Colonic mucosa (tissue), 4 donors: ENCODE measurements at regions not wholly inside any gene's neighbourhood (a gene's known extent, or its start where the extent isn't known, plus 50 kb on each side); places are given as distances from the start of the nearest gene placed in this dataset.

ENCODE experiments used
- DNase-seq: peaks from one replicate; pipeline ENCODE4 v3.0.0-alpha.2; 2020
- H3K27ac ChIP-seq: fragments of 200-600 bp; one replicate; pipeline ENCODE4 v1.8.0; 2021
- H3K27me3 ChIP-seq: fragments of 200-600 bp; one replicate; pipeline ENCODE4 v1.8.0; 2021
- H3K36me3 ChIP-seq: fragments of 200-600 bp; one replicate; pipeline ENCODE4 v1.8.0; 2021
- H3K4me1 ChIP-seq: fragments of 200-600 bp; one replicate; pipeline ENCODE4 v1.8.0; 2021; ENCODE audit warnings: mild to moderate bottlenecking
- H3K4me3 ChIP-seq: fragments of 200-600 bp; one replicate; pipeline ENCODE4 v1.8.0; 2021
- H3K9ac ChIP-seq, 2 donors: one replicate each; pipeline ENCODE4 v1.7.0; 2013; ENCODE audit warnings: control low read depth in 2 of 2, low read depth in 2 of 2, low read length in 2 of 2
- H3K9me3 ChIP-seq: fragments of 200-600 bp; one replicate; pipeline ENCODE4 v1.8.0; 2021
- intact Hi-C: fragments of 100-400 bp; cut with DNase I; formaldehyde crosslinking; loops from one replicate; pipeline ENCODE4 v1.14.1; 2022
- TF ChIP-seq, protein P1 (sequence below): fragments of 200-600 bp; IDR thresholded peaks from one replicate; pipeline ENCODE4 v1.8.0; 2022; ENCODE audit warnings: antibody characterized with exemption, mild to moderate bottlenecking
- donor health status: healthy.
- donor health status: DM: no; HTN: no; CAD: no.
- donor health status: DM: no; HTN: no; CAD: no.

- no peaks in the 10 kb centered on the region for H3K36me3 ChIP-seq
- H3K9me3 ChIP-seq: no peaks in the 10 kb centered on the region
- no peak overlapping the region for H3K9ac ChIP-seq
- H3K4me1 ChIP-seq: no peaks in the 10 kb centered on the region
- intact Hi-C loops: no loop called here
- TF ChIP-seq, protein P1, sequence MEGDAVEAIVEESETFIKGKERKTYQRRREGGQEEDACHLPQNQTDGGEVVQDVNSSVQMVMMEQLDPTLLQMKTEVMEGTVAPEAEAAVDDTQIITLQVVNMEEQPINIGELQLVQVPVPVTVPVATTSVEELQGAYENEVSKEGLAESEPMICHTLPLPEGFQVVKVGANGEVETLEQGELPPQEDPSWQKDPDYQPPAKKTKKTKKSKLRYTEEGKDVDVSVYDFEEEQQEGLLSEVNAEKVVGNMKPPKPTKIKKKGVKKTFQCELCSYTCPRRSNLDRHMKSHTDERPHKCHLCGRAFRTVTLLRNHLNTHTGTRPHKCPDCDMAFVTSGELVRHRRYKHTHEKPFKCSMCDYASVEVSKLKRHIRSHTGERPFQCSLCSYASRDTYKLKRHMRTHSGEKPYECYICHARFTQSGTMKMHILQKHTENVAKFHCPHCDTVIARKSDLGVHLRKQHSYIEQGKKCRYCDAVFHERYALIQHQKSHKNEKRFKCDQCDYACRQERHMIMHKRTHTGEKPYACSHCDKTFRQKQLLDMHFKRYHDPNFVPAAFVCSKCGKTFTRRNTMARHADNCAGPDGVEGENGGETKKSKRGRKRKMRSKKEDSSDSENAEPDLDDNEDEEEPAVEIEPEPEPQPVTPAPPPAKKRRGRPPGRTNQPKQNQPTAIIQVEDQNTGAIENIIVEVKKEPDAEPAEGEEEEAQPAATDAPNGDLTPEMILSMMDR: no peak
- H3K27me3 ChIP-seq: no peaks in the 10 kb centered on the region
- no peak for DNase-seq
- no peak overlapping the region for H3K27ac ChIP-seq
- no peak overlapping the region for H3K4me3 ChIP-seq
Observed at GRCh38 chr2:611519-611918, 65.7 kb downstream of the TMEM18 start.

GRCh38 chr2:610491-610890, 66.7 kb downstream of the TMEM18 start:
- Histone ChIP-seq H3K27ac (no peak overlapping the region), H3K27me3 (no peaks in the 10 kb centered on the region), H3K36me3 (no peaks in the 10 kb centered on the region), H3K9me3 (no peaks in the 10 kb centered on the region), H3K9ac (no peak overlapping the region), H3K4me1 (no peaks in the 10 kb centered on the region), H3K4me3 (no peak overlapping the region)
- intact Hi-C loops: no loop called here
- TF ChIP-seq, protein P1: no peak
- DNase-seq: no peak

- Histone ChIP-seq H3K27me3 (no peaks in the 10 kb centered on the region), H3K36me3 (no peaks in the 10 kb centered on the region), H3K4me1 (no peaks in the 10 kb centered on the region), H3K4me3 (no peak overlapping the region), H3K9ac (no peak overlapping the region), H3K9me3 (no peaks in the 10 kb centered on the region), H3K27ac (no peak overlapping the region)
- TF ChIP-seq, protein P1: no peak
- no peak for DNase-seq
- intact Hi-C loops: no loop called here
Observed at GRCh38 chr2:609881-610280, 67.3 kb downstream of the TMEM18 start.

DNA sequence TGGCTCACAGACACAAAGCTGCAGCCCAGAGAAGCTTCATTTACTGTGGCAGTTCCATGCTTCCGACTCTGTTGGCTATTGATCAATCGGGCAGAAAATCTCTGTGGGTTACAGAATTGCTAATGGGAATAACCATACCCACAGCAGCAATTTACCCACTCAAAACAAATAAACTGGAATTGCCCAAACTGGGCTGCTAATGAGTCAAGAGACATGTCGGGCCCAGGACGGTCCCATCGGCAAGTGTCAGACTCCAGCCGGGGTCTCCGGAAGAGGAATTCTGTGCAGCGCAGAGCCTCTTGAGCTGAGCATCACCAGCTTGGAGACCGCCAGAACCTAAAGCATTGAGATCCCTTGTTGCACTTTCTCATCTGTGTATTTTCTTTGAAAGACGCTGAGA, 67.8 kb downstream of the TMEM18 start:
- H3K4me3 ChIP-seq: no peak overlapping the region
- intact Hi-C loops: no loop called here

GRCh38 chr2:608711-609110, 68.5 kb downstream of the TMEM18 start:
- H3K9me3 ChIP-seq: no peaks in the 10 kb centered on the region
- H3K9ac ChIP-seq: no peak overlapping the region
- DNase-seq: no peak
- no peak overlapping the region for H3K27ac ChIP-seq
- H3K27me3 ChIP-seq: no peaks in the 10 kb centered on the region
- TF ChIP-seq, protein P1: no peak
- intact Hi-C loops: no loop called here
- H3K36me3 ChIP-seq: no peaks in the 10 kb centered on the region
- H3K4me1 ChIP-seq: no peaks in the 10 kb centered on the region
- H3K4me3 ChIP-seq: no peak overlapping the region

More for the DNA sequence above, 67.8 kb downstream of the TMEM18 start:
- H3K27ac ChIP-seq: no peak overlapping the region
- no peaks in the 10 kb centered on the region for H3K4me1 ChIP-seq
- H3K9me3 ChIP-seq: no peaks in the 10 kb centered on the region
- H3K36me3 ChIP-seq: no peaks in the 10 kb centered on the region
- TF ChIP-seq, protein P1: no peak
- no peaks in the 10 kb centered on the region for H3K27me3 ChIP-seq
- DNase-seq: no peak
- no peak overlapping the region for H3K9ac ChIP-seq

DNA sequence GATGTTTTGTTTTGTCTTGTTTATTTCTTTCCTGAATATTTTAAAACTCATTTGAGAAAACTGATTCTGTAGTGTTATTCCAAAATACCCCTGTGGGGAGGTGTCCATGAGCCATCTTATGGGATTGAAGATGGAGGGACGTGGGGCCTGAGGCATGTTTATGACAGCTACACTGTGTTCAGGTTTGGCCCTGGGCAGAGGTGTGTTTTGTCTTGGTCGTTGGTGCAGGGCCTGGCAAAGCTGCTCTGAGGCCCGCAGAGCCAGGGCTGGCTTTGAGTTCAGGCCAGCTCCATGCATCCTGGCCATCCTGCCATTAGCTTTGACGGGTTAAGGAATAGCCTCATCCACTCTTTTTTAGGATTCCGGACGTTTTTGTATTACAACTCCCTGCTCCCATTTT, 68.9 kb downstream of the TMEM18 start:
- H3K4me1 ChIP-seq: no peaks in the 10 kb centered on the region
- H3K9me3 ChIP-seq: no peaks in the 10 kb centered on the region
- H3K9ac ChIP-seq: no peak overlapping the region
- no peak overlapping the region for H3K27ac ChIP-seq
- TF ChIP-seq, protein P1: no peak
- intact Hi-C loops: no loop called here
- no peaks in the 10 kb centered on the region for H3K27me3 ChIP-seq
- H3K36me3 ChIP-seq: no peaks in the 10 kb centered on the region
- DNase-seq: no peak
- no peak overlapping the region for H3K4me3 ChIP-seq
